OCI-LY7 (cell line): ENCODE measurements at regions not wholly inside any gene's neighbourhood (a gene's known extent, or its start where the extent isn't known, plus 50 kb on each side); places are given as distances from the start of the nearest gene placed in this dataset.
"Not testable (repeated sequence)": the region's sequence is repeated elsewhere in the genome, so short reads cannot be mapped to it uniquely, and the experiment has no call there.

ENCODE experiments used
- BruUV-seq: library from RNA; stranded (reverse); fragments of 400-500 nt; replicated peaks from 2 replicates; lab custom pipeline; 2021; lab: Mats Ljungman, UMichigan
- CTCF ChIA-PET: fragments of 300-600 bp; sonication (Branson Sonifier 250); formaldehyde crosslinking; loops from one replicate; lab custom pipeline; 2022; ENCODE audit warnings: antibody characterized with exemption; ENCODE audit not compliant: unreplicated experiment; lab: Charles Lee
- POLR2A ChIA-PET: fragments of 300-600 bp; sonication (Branson Sonifier 250); formaldehyde crosslinking; loops from one replicate; lab custom pipeline; 2022; ENCODE audit warnings: antibody characterized with exemption; lab: Charles Lee
- DNase-seq: peaks from one replicate; pipeline ENCODE4 v3.0.0-alpha.2; 2015; ENCODE audit warnings: low spot score
- H2AFZ ChIP-seq: fragments of 200-600 bp; sonication (generic), shearing (Covaris generic); 2 replicates; pipeline ENCODE4 v1.6.1; 2014; ENCODE audit warnings: mild to moderate bottlenecking, antibody characterized with exemption, low read length, moderate library complexity
- H3K27ac ChIP-seq: fragments of 200-600 bp; sonication (generic); 2 replicates; pipeline ENCODE4 v1.5.1; 2014; ENCODE audit warnings: mixed run types, low read depth, mild to moderate bottlenecking, moderate library complexity, low read length, inconsistent platforms; ENCODE audit not compliant: poor library complexity, severe bottlenecking
- H3K36me3 ChIP-seq: fragments of 200-600 bp; sonication (generic); 2 replicates; pipeline ENCODE4 v1.6.1; 2014; ENCODE audit warnings: mild to moderate bottlenecking, antibody characterized with exemption, low read length, moderate library complexity, mixed read lengths; ENCODE audit not compliant: insufficient read depth
- H3K4me1 ChIP-seq: fragments of 200-600 bp; sonication (generic); 2 replicates; pipeline ENCODE4 v1.5.1; 2014; ENCODE audit warnings: mild to moderate bottlenecking, low read length; ENCODE audit not compliant: insufficient read depth, poor library complexity, severe bottlenecking
- H3K4me2 ChIP-seq: fragments of 200-600 bp; sonication (generic); 2 replicates; pipeline ENCODE4 v1.6.1; 2014; ENCODE audit warnings: mild to moderate bottlenecking, low read length
- H3K4me3 ChIP-seq: fragments of 200-600 bp; sonication (generic); 2 replicates; pipeline ENCODE4 v1.5.1; 2014; ENCODE audit warnings: mild to moderate bottlenecking, low read depth, low read length; ENCODE audit not compliant: poor library complexity, severe bottlenecking
- H3K79me2 ChIP-seq: fragments of 200-600 bp; sonication (generic); 2 replicates; pipeline ENCODE4 v1.6.1; 2016; ENCODE audit warnings: low read depth, mild to moderate bottlenecking, low read length, moderate library complexity, mixed read lengths; ENCODE audit not compliant: insufficient read depth
- H3K9me2 ChIP-seq: fragments of 200-600 bp; sonication (generic); 2 replicates; pipeline ENCODE4 v1.6.1; 2016; ENCODE audit warnings: mild to moderate bottlenecking, low read length, mixed read lengths; ENCODE audit not compliant: insufficient read depth
- H3K9me3 ChIP-seq: fragments of 200-600 bp; sonication (generic); 2 replicates; pipeline ENCODE4 v1.6.1; 2014; ENCODE audit warnings: mild to moderate bottlenecking, mixed run types, low read length, mixed read lengths
- H4K20me1 ChIP-seq: fragments of 200-600 bp; sonication (generic); 2 replicates; pipeline ENCODE4 v1.6.1; 2014; ENCODE audit warnings: mild to moderate bottlenecking, antibody characterized with exemption, low read length, moderate library complexity, mixed read lengths; ENCODE audit not compliant: insufficient read depth
- CTCF ChIP-seq: fragments of 200-600 bp; sonication (generic); conservative IDR thresholded peaks from 2 replicates; pipeline ENCODE4 v1.5.1; 2014; ENCODE audit warnings: mild to moderate bottlenecking, antibody characterized with exemption, low read length, moderate library complexity, mixed read lengths
- EZH2phosphoT487 ChIP-seq: fragments of 200-600 bp; sonication (generic); IDR thresholded peaks from 2 replicates; pipeline ENCODE4 v1.6.1; 2018; ENCODE audit warnings: low read depth, borderline replicate concordance, mild to moderate bottlenecking, mixed run types, antibody characterized with exemption, low read length, moderate library complexity, mixed read lengths
- intact Hi-C: fragments of 100-400 bp; cut with micrococcal nuclease; formaldehyde crosslinking; loops from one replicate; pipeline ENCODE4 v1.10.0; 2022; ENCODE audit not compliant: unreplicated experiment

- POLR2A ChIA-PET, result interaction anchor here (1.0 kb wide), 1 partner anchor 11 kb away, joined by 3 read pairs; no protein-coding TSS in a partner anchor
- TF ChIP-seq EZH2phosphoT487 (no peak), CTCF (0 out of 2 replicates have a peak, but pooled peaks have one; percentile 17)
- H3K79me2 ChIP-seq, result no peaks in the 10 kb centered on the region
- no peaks in the 10 kb centered on the region for H4K20me1 ChIP-seq
- no peaks in the 10 kb centered on the region for H3K36me3 ChIP-seq
- H3K9me2 ChIP-seq, result no peaks in the 10 kb centered on the region
- H3K9me3 ChIP-seq, result no peaks in the 10 kb centered on the region
- BruUV-seq, result no TSS peak
- H3K27ac ChIP-seq, result no peak overlapping the region
- H3K4me3 ChIP-seq, result no peak overlapping the region
- H3K4me1 ChIP-seq, result no peaks in the 10 kb centered on the region
- no peak for DNase-seq
- intact Hi-C loops, result no loop called here
- no peak overlapping the region for H2AFZ ChIP-seq
- CTCF ChIA-PET, result no interaction called here
- H3K4me2 ChIP-seq, result no peak overlapping the region
These were observed 69.0 kb downstream of the DLL1 start for GRCh38 chr6:170221753-170222400.

GRCh38 chr6:170221052-170221752, 69.7 kb downstream of the DLL1 start:
- no peak for DNase-seq
- H3K4me2 ChIP-seq, result no peak overlapping the region
- H3K4me1 ChIP-seq, result no peaks in the 10 kb centered on the region
- no peaks in the 10 kb centered on the region for H4K20me1 ChIP-seq
- H3K9me3 ChIP-seq, result no peaks in the 10 kb centered on the region
- ChIA-PET CTCF (no interaction called here), POLR2A (no interaction called here)
- H3K4me3 ChIP-seq, result no peak overlapping the region
- no peaks in the 10 kb centered on the region for H3K9me2 ChIP-seq
- H2AFZ ChIP-seq, result no peak overlapping the region
- intact Hi-C loops, result no loop called here
- TF ChIP-seq EZH2phosphoT487, result no peak
- H3K79me2 ChIP-seq, result no peaks in the 10 kb centered on the region
- H3K27ac ChIP-seq, result no peak overlapping the region
- no peaks in the 10 kb centered on the region for H3K36me3 ChIP-seq
- no TSS peak for BruUV-seq

- CTCF ChIA-PET, H3K9me3 ChIP-seq, BruUV-seq, H3K4me1 ChIP-seq, intact Hi-C loops, H3K9me2 ChIP-seq, H3K4me3 ChIP-seq, H3K4me2 ChIP-seq, H3K36me3 ChIP-seq, H4K20me1 ChIP-seq, DNase-seq, H2AFZ ChIP-seq, H3K79me2 ChIP-seq, POLR2A ChIA-PET, H3K27ac ChIP-seq: not testable (repeated sequence)
These were observed 77.2 kb downstream of the DLL1 start for GRCh38 chr6:170213637-170214018.
